Tibial nerve (tissue), 4 donors: ENCODE measurements at regions not wholly inside any gene's neighbourhood (a gene's known extent, or its start where the extent isn't known, plus 50 kb on each side); places are given as distances from the start of the nearest gene placed in this dataset.
A peak's percentile ranks its signal among the peaks of the same experiment; 100 is the strongest.

Experiments
- DNase-seq, 2 donors: peaks; one replicate each; pipeline ENCODE4 v3.0.0-alpha.2; 2019; ENCODE audit warnings: low spot score in 2 of 2
- H3K27ac ChIP-seq, 4 donors: fragments of 200-600 bp; sonication (generic) in 3 of 4; one replicate each; pipeline ENCODE4 v1.5.1; 2017 to 2019; ENCODE audit warnings: mild to moderate bottlenecking in 1 of 4
- H3K27me3 ChIP-seq, 2 donors: fragments of 200-600 bp; sonication (generic) in 1 of 2; one replicate each; pipeline versions ENCODE4 v1.5.1 to v1.6.0; 2017 to 2019
- H3K36me3 ChIP-seq, 3 donors: fragments of 200-600 bp; sonication (generic); one replicate each; pipeline ENCODE4 v1.5.1; 2018 to 2019
- H3K4me1 ChIP-seq, 4 donors: fragments of 200-600 bp; sonication (generic) in 3 of 4; one replicate each; pipeline ENCODE4 v1.5.1; 2017 to 2019
- H3K4me3 ChIP-seq, 4 donors: fragments of 200-600 bp; sonication (generic) in 3 of 4; one replicate each; pipeline ENCODE4 v1.5.1; 2017 to 2019; ENCODE audit warnings: mild to moderate bottlenecking in 1 of 4, moderate library complexity in 1 of 4
- H3K9me3 ChIP-seq, 4 donors: fragments of 200-600 bp; sonication (generic) in 3 of 4; one replicate each; pipeline ENCODE4 v1.5.1; 2017 to 2019
- CTCF ChIP-seq, 5 experiments: fragments of 200-600 bp in 3 of 5; fragments of 450-650 bp in 2 of 5; sonication (generic) in 3 of 5; IDR thresholded peaks; one replicate each; pipeline ENCODE4 v1.5.1; 2016 to 2019; ENCODE audit warnings: antibody characterized with exemption in 5 of 5, mild to moderate bottlenecking in 3 of 5, moderate library complexity in 2 of 5
- EP300 ChIP-seq, 2 donors: sonication (generic); formaldehyde crosslinking; IDR thresholded peaks; one replicate each; pipeline ENCODE4 v1.6.1; 2017; ENCODE audit warnings: antibody characterized with exemption in 2 of 2, mild to moderate bottlenecking in 1 of 2
- POLR2A ChIP-seq, 2 donors: fragments of 450-650 bp; IDR thresholded peaks; one replicate each; pipeline ENCODE4 v1.6.1; 2017; ENCODE audit warnings: antibody characterized with exemption in 2 of 2, mild to moderate bottlenecking in 2 of 2, moderate library complexity in 2 of 2
- WGBS, 2 donors: methylation state at CpG; one replicate each; pipeline ENCODE4 v1.1.5; 2018; 5-methylcytosine and 5-hydroxymethylcytosine counted together

- no peaks in the 10 kb centered on the region for H3K36me3 ChIP-seq
- peaks cover 0 to 29% (median 0%) of the 10 kb centered on the region in 4 donors for H3K9me3 ChIP-seq
- peak in 1 of 5 experiments; percentile 9 for TF ChIP-seq CTCF (IDR thresholded peaks at IDR 0.05)
- no peak for TF ChIP-seq EP300 (IDR thresholded peaks at IDR 0.05)
- no peak overlapping the region for H3K4me3 ChIP-seq
- H3K4me1 ChIP-seq, result no peaks in the 10 kb centered on the region
- 30 to 33% methylated on average over 2 of the region's 2 CpGs for WGBS, 2 donors
- no peak overlapping the region for H3K27ac ChIP-seq
- H3K27me3 ChIP-seq, result no peaks in the 10 kb centered on the region
- no peak for DNase-seq
These were observed 92.5 kb downstream of the MSX2 start for GRCh38 chr5:174816858-174817257.

GRCh38 chr5:174811438-174811837 is 87.1 kb downstream of the MSX2 start:
- 81 to 97% methylated on average over 1 of the region's 1 CpG for WGBS, 2 donors
- no peak overlapping the region for H3K27ac ChIP-seq
- DNase-seq, result no peak
- no peak for TF ChIP-seq EP300 (IDR thresholded peaks at IDR 0.05)
- no peaks in the 10 kb centered on the region for H3K4me1 ChIP-seq
- no peak overlapping the region for H3K4me3 ChIP-seq
- no peaks in the 10 kb centered on the region for H3K27me3 ChIP-seq
- H3K36me3 ChIP-seq, result no peaks in the 10 kb centered on the region
- H3K9me3 ChIP-seq, result peaks cover 0 to 12% (median 0%) of the 10 kb centered on the region in 4 donors

- Histone ChIP-seq H3K36me3 (no peaks in the 10 kb centered on the region), H3K27me3 (no peaks in the 10 kb centered on the region), H3K4me3 (no peak overlapping the region), H3K27ac (no peak overlapping the region), H3K9me3 (peaks cover 0 to 7% (median 0%) of the 10 kb centered on the region in 4 donors), H3K4me1 (no peaks in the 10 kb centered on the region)
- 84 to 91% methylated on average over 2 of the region's 2 CpGs for WGBS, 2 donors
- no peak for TF ChIP-seq CTCF (IDR thresholded peaks at IDR 0.05)
- no peak for TF ChIP-seq EP300 (IDR thresholded peaks at IDR 0.05)
- no peak for TF ChIP-seq POLR2A (IDR thresholded peaks at IDR 0.05)
- no peak for DNase-seq
These were observed 86.4 kb downstream of the MSX2 start for GRCh38 chr5:174810796-174811195.

- no peaks in the 10 kb centered on the region for H3K4me1 ChIP-seq
- no peak overlapping the region for H3K4me3 ChIP-seq
- no peak for TF ChIP-seq POLR2A (IDR thresholded peaks at IDR 0.05)
- TF ChIP-seq EP300 (IDR thresholded peaks at IDR 0.05), result no peak
- peaks cover 0 to 8% (median 0%) of the 10 kb centered on the region in 4 donors for H3K9me3 ChIP-seq
- no peak overlapping the region for H3K27ac ChIP-seq
- H3K36me3 ChIP-seq, result no peaks in the 10 kb centered on the region
- no peak for DNase-seq
- WGBS, 2 donors, result 65 to 71% methylated on average over 4 of the region's 4 CpGs
- H3K27me3 ChIP-seq, result no peaks in the 10 kb centered on the region
These were observed 83.1 kb downstream of the MSX2 start for GRCh38 chr5:174807471-174807870.

- H3K27me3 ChIP-seq, result no peaks in the 10 kb centered on the region
- H3K27ac ChIP-seq, result no peak overlapping the region
- 75 to 81% methylated on average over 5 of the region's 5 CpGs for WGBS, 2 donors
- peaks cover 0 to 8% (median 0%) of the 10 kb centered on the region in 4 donors for H3K9me3 ChIP-seq
- no peak for DNase-seq
- TF ChIP-seq EP300 (IDR thresholded peaks at IDR 0.05) (no peak), CTCF (IDR thresholded peaks at IDR 0.05) (no peak), POLR2A (IDR thresholded peaks at IDR 0.05) (no peak)
- H3K36me3 ChIP-seq, result no peaks in the 10 kb centered on the region
- no peak overlapping the region for H3K4me3 ChIP-seq
- no peaks in the 10 kb centered on the region for H3K4me1 ChIP-seq
These were observed 82.3 kb downstream of the MSX2 start for GRCh38 chr5:174806729-174807128.

- DNase-seq, result no peak
- Histone ChIP-seq H3K4me3 (no peak overlapping the region), H3K9me3 (peaks cover 0 to 18% (median 0%) of the 10 kb centered on the region in 4 donors), H3K27me3 (peaks cover 0 to 16% of the 10 kb centered on the region in 2 donors), H3K27ac (no peak overlapping the region), H3K36me3 (no peaks in the 10 kb centered on the region), H3K4me1 (no peaks in the 10 kb centered on the region)
- no peak for TF ChIP-seq POLR2A (IDR thresholded peaks at IDR 0.05)
- TF ChIP-seq CTCF (IDR thresholded peaks at IDR 0.05), result no peak
- TF ChIP-seq EP300 (IDR thresholded peaks at IDR 0.05), result no peak
- 76 to 80% methylated on average over 2 of the region's 2 CpGs for WGBS, 2 donors
These were observed 77.4 kb downstream of the MSX2 start for GRCh38 chr5:174801798-174802197.
